ENCODE measurements at regions not wholly inside any gene's neighbourhood (a gene's known extent, or its start where the extent isn't known, plus 50 kb on each side); places are given as distances from the start of the nearest gene placed in this dataset.
"Not testable (repeated sequence)": the region's sequence is repeated elsewhere in the genome, so short reads cannot be mapped to it uniquely, and the experiment has no call there.

GRCh38 chr6:125637207-125637606, 112.2 kb upstream of the HEY2 start:
- Histone ChIP-seq H3K4me3 (ENCODE audit: insufficient read depth, low read length) (no peak overlapping the region), H3K27me3 (ENCODE audit: insufficient read depth, low read length) (no peaks in the 10 kb centered on the region), H2AFZ (ENCODE audit: low read length) (no peak overlapping the region), H3K36me3 (ENCODE audit: insufficient read depth, low read length) (no peaks in the 10 kb centered on the region), H3K27ac (ENCODE audit: low read depth, low read length) (no peak overlapping the region), H3K4me1 (ENCODE audit: insufficient read depth, low read length) (no peaks in the 10 kb centered on the region), H4K20me1 (ENCODE audit: insufficient read depth, low read length) (no peaks in the 10 kb centered on the region), H3K79me2 (ENCODE audit: insufficient read depth, low read length) (no peaks in the 10 kb centered on the region), H3K9me3 (ENCODE audit: low read depth, low read length) (no peaks in the 10 kb centered on the region), H3K4me2 (ENCODE audit: insufficient read depth, low read length) (no peak overlapping the region)
- DNase-seq (ENCODE audit: insufficient read length, low spot score, missing footprints): no peak
- TF ChIP-seq, protein P1, sequence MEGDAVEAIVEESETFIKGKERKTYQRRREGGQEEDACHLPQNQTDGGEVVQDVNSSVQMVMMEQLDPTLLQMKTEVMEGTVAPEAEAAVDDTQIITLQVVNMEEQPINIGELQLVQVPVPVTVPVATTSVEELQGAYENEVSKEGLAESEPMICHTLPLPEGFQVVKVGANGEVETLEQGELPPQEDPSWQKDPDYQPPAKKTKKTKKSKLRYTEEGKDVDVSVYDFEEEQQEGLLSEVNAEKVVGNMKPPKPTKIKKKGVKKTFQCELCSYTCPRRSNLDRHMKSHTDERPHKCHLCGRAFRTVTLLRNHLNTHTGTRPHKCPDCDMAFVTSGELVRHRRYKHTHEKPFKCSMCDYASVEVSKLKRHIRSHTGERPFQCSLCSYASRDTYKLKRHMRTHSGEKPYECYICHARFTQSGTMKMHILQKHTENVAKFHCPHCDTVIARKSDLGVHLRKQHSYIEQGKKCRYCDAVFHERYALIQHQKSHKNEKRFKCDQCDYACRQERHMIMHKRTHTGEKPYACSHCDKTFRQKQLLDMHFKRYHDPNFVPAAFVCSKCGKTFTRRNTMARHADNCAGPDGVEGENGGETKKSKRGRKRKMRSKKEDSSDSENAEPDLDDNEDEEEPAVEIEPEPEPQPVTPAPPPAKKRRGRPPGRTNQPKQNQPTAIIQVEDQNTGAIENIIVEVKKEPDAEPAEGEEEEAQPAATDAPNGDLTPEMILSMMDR (IDR thresholded peaks at IDR 0.05; ENCODE audit: extremely low read depth, low read depth, low read length): no peak

DNA sequence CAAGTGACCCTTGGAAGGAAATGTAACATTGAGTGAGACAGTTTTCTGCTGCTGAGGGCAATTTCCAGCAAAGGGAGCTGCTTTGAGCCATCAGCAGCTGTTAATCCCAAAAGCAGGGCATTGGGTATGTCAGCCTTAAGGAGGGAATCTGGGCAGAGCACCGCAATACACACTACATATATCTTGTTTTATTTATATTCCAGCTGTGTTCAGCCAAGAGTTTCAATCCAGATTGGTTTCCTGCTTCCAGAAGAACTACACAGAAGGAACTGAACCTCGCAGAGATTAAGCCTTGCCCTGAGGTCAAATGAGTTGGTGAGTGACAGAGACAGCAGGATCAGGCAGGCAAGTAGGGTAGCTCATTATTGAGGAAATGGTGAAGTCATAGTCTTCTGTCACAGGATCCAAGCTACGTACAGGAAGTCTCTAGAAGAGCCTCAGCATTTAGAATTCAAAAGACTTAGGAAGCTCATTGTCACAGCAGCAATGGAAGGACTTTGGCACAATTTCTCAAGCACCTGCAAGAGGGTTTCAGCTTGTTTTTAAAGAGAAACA, 109.9 kb upstream of the HEY2 start:
- Histone ChIP-seq H3K4me3 (ENCODE audit: insufficient read depth, low read length) (no peak overlapping the region), H3K4me2 (ENCODE audit: insufficient read depth, low read length) (no peak overlapping the region), H4K20me1 (ENCODE audit: insufficient read depth, low read length) (no peaks in the 10 kb centered on the region), H3K36me3 (ENCODE audit: insufficient read depth, low read length) (no peaks in the 10 kb centered on the region), H2AFZ (ENCODE audit: low read length) (no peak overlapping the region), H3K4me1 (ENCODE audit: insufficient read depth, low read length) (no peaks in the 10 kb centered on the region), H3K27me3 (ENCODE audit: insufficient read depth, low read length) (no peaks in the 10 kb centered on the region), H3K79me2 (ENCODE audit: insufficient read depth, low read length) (no peaks in the 10 kb centered on the region), H3K9me3 (ENCODE audit: low read depth, low read length) (no peaks in the 10 kb centered on the region), H3K27ac (ENCODE audit: low read depth, low read length) (no peak overlapping the region)
- no peak for DNase-seq (ENCODE audit: insufficient read length, low spot score, missing footprints)
- TF ChIP-seq, protein P1 (IDR thresholded peaks at IDR 0.05; ENCODE audit: extremely low read depth, low read depth, low read length): no peak

GRCh38 chr6:125640441-125641150, 108.8 kb upstream of the HEY2 start:
- no peaks in the 10 kb centered on the region for H4K20me1 ChIP-seq (ENCODE audit: insufficient read depth, low read length)
- no peaks in the 10 kb centered on the region for H3K9me3 ChIP-seq (ENCODE audit: low read depth, low read length)
- no peak overlapping the region for H3K4me3 ChIP-seq (ENCODE audit: insufficient read depth, low read length)
- H3K4me2 ChIP-seq (ENCODE audit: insufficient read depth, low read length): no peak overlapping the region
- no peaks in the 10 kb centered on the region for H3K27me3 ChIP-seq (ENCODE audit: insufficient read depth, low read length)
- no peaks in the 10 kb centered on the region for H3K4me1 ChIP-seq (ENCODE audit: insufficient read depth, low read length)
- H3K36me3 ChIP-seq (ENCODE audit: insufficient read depth, low read length): no peaks in the 10 kb centered on the region
- H2AFZ ChIP-seq (ENCODE audit: low read length): no peak overlapping the region
- no peak for DNase-seq (ENCODE audit: insufficient read length, low spot score, missing footprints)
- no peaks in the 10 kb centered on the region for H3K79me2 ChIP-seq (ENCODE audit: insufficient read depth, low read length)
- TF ChIP-seq, protein P1 (IDR thresholded peaks at IDR 0.05; ENCODE audit: extremely low read depth, low read depth, low read length): no peak
- no peak overlapping the region for H3K27ac ChIP-seq (ENCODE audit: low read depth, low read length)

DNA sequence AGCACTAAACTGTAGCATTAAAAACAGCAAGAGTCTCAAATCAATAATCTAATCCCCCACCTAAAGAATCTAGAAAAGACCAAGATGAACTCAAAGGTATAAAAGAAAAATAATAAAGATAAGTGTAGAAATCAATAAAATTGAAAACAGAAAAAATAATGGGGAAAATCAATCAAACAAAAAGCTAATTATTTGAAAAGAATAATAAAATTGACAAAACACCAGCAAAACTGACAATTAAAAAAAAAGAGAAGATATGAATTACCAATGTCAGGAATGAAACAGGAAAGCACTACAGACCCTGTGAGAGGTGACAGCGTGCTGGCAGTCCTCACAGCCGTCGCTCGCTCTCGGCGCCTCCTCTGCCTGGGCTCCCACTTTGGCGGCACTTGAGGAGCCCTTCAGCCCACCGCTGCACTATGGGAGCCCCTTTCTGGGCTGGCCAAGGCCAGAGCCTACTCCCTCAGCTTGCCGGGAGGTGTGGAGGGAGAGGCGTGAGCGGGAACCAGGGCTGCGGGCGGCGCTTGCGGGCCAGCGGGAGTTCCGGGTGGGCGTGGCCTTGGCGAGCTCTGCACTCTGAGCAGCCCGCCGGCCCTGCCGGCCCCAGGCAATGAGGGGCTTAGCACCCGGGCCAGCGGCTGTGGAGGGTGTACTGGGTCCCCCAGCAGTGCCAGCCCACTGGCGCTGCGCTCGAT, 105.3 kb upstream of the HEY2 start:
- H3K9me3 ChIP-seq (ENCODE audit: low read depth, low read length); H4K20me1 ChIP-seq (ENCODE audit: insufficient read depth, low read length); H3K27ac ChIP-seq (ENCODE audit: low read depth, low read length); H2AFZ ChIP-seq (ENCODE audit: low read length); H3K4me3 ChIP-seq (ENCODE audit: insufficient read depth, low read length); H3K4me2 ChIP-seq (ENCODE audit: insufficient read depth, low read length); H3K79me2 ChIP-seq (ENCODE audit: insufficient read depth, low read length); H3K4me1 ChIP-seq (ENCODE audit: insufficient read depth, low read length); DNase-seq (ENCODE audit: insufficient read length, low spot score, missing footprints); H3K27me3 ChIP-seq (ENCODE audit: insufficient read depth, low read length); H3K36me3 ChIP-seq (ENCODE audit: insufficient read depth, low read length): not testable (repeated sequence)
